ENCODE measurements at regions not wholly inside any gene's neighbourhood (a gene's known extent, or its start where the extent isn't known, plus 50 kb on each side); places are given as distances from the start of the nearest gene placed in this dataset.

- DNase-seq, result no peak
- no peak overlapping the region for H3K14ac ChIP-seq (ENCODE audit: insufficient read depth, low read length)
- no peak overlapping the region for H3K27ac Mint-ChIP-seq
- no peak overlapping the region for H3K56ac ChIP-seq (ENCODE audit: insufficient read length, low read depth, low read length)
- no peak overlapping the region for H3K27ac ChIP-seq (ENCODE audit: insufficient read length, low read depth, low read length)
- no peaks in the 10 kb centered on the region for H3K23me2 ChIP-seq (ENCODE audit: insufficient read length, low read depth, low read length, poor library complexity, severe bottlenecking)
- H2AK5ac ChIP-seq (ENCODE audit: insufficient read length, low read length), result no peak overlapping the region
- no peak overlapping the region for H3K4me2 ChIP-seq (ENCODE audit: insufficient read depth, insufficient read length, low read length)
- no peaks in the 10 kb centered on the region; a peak in 1 of 7 replicates for H3K36me3 Mint-ChIP-seq (ENCODE audit: insufficient read depth in 1 of 3, low read depth in 3 of 3)
- no peaks in the 10 kb centered on the region; a peak in 1 of 5 replicates for H3K9me3 Mint-ChIP-seq
- no peak overlapping the region for H4K91ac ChIP-seq (ENCODE audit: insufficient read length, low read depth, low read length)
- no peak overlapping the region for H3K9ac ChIP-seq (ENCODE audit: extremely low read depth, insufficient read length, low read length)
- H3K9me3 ChIP-seq (ENCODE audit: control insufficient read depth, low read depth, low read length), result no peaks in the 10 kb centered on the region
- H3K23ac ChIP-seq (ENCODE audit: insufficient read length, low read depth, low read length), result no peak overlapping the region
- H3K4me1 ChIP-seq (ENCODE audit: insufficient read depth, low read length), result no peaks in the 10 kb centered on the region
- H3K27me3 Mint-ChIP-seq (ENCODE audit: low read depth), result peaks cover 5% of the 10 kb centered on the region
- no peaks in the 10 kb centered on the region for H3K79me1 ChIP-seq (ENCODE audit: insufficient read depth, low read depth, low read length, poor library complexity, severe bottlenecking)
- no CpG with 5 or more reads among the region's 6 CpGs for WGBS (ENCODE audit: extremely low coverage, insufficient read length, low lambda C conversion rate)
- H3T11ph ChIP-seq (ENCODE audit: low read length), result no peak overlapping the region
- H2BK12ac ChIP-seq (ENCODE audit: insufficient read length, low read depth, low read length), result no peak overlapping the region
- H3K4ac ChIP-seq (ENCODE audit: low read depth, low read length), result no peak overlapping the region
- H4K20me1 ChIP-seq (ENCODE audit: control insufficient read depth, insufficient read depth, insufficient read length), result no peaks in the 10 kb centered on the region
- no peak overlapping the region for H2BK20ac ChIP-seq (ENCODE audit: low read depth, low read length, poor library complexity, severe bottlenecking)
- no peaks in the 10 kb centered on the region; a peak in 1 of 4 replicates for H3K4me1 Mint-ChIP-seq
- no peaks in the 10 kb centered on the region for H3K79me2 ChIP-seq (ENCODE audit: insufficient read depth, low read length)
- no peak overlapping the region for H3K18ac ChIP-seq (ENCODE audit: insufficient read length, low read depth, low read length)
- TF ChIP-seq, protein P1, sequence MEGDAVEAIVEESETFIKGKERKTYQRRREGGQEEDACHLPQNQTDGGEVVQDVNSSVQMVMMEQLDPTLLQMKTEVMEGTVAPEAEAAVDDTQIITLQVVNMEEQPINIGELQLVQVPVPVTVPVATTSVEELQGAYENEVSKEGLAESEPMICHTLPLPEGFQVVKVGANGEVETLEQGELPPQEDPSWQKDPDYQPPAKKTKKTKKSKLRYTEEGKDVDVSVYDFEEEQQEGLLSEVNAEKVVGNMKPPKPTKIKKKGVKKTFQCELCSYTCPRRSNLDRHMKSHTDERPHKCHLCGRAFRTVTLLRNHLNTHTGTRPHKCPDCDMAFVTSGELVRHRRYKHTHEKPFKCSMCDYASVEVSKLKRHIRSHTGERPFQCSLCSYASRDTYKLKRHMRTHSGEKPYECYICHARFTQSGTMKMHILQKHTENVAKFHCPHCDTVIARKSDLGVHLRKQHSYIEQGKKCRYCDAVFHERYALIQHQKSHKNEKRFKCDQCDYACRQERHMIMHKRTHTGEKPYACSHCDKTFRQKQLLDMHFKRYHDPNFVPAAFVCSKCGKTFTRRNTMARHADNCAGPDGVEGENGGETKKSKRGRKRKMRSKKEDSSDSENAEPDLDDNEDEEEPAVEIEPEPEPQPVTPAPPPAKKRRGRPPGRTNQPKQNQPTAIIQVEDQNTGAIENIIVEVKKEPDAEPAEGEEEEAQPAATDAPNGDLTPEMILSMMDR (conservative IDR thresholded peaks at IDR 0.05), result no peak
- H3K4me3 Mint-ChIP-seq, result no peak overlapping the region
- H4K5ac ChIP-seq (ENCODE audit: insufficient read length, low read depth, low read length), result no peak overlapping the region
- no peak overlapping the region for H4K8ac ChIP-seq (replicated peaks; ENCODE audit: insufficient read length, low read depth, low read length)
- no peaks in the 10 kb centered on the region for H3K27me3 ChIP-seq (ENCODE audit: insufficient read depth, low read length)
- H2BK15ac ChIP-seq (ENCODE audit: low read depth, low read length), result no peak overlapping the region
- H2BK5ac ChIP-seq (ENCODE audit: insufficient read length, low read length), result no peak overlapping the region
- no peak overlapping the region for H2BK120ac ChIP-seq (ENCODE audit: low read depth, low read length, poor library complexity, severe bottlenecking)
- no peak overlapping the region for H2AFZ ChIP-seq (ENCODE audit: low read length)
Observed at GRCh38 chr20:22944936-22945335, 90.2 kb upstream of the SSTR4 start.
